Activated gamma-delta T cell treated with anti-CD3 and anti-CD28 coated beads, Interleukin-2, amount 50 U/mL, for 16 hours (primary cell): ENCODE measurements at regions not wholly inside any gene's neighbourhood (a gene's known extent, or its start where the extent isn't known, plus 50 kb on each side); places are given as distances from the start of the nearest gene placed in this dataset.

Experiments
- DNase-seq: peaks from one replicate; pipeline ENCODE4 v3.0.0-alpha.2; 2020; ENCODE audit warnings: low read depth

- DNase-seq = no peak
These were observed 65.5 kb upstream of the ITGA6 start for GRCh38 chr2:172361840-172362239.

- DNase-seq = no peak
These were observed 63.1 kb upstream of the ITGA6 start for GRCh38 chr2:172364261-172364660.

GRCh38 chr2:172366596-172367150 is 60.7 kb upstream of the ITGA6 start:
- DNase-seq = no peak

DNA sequence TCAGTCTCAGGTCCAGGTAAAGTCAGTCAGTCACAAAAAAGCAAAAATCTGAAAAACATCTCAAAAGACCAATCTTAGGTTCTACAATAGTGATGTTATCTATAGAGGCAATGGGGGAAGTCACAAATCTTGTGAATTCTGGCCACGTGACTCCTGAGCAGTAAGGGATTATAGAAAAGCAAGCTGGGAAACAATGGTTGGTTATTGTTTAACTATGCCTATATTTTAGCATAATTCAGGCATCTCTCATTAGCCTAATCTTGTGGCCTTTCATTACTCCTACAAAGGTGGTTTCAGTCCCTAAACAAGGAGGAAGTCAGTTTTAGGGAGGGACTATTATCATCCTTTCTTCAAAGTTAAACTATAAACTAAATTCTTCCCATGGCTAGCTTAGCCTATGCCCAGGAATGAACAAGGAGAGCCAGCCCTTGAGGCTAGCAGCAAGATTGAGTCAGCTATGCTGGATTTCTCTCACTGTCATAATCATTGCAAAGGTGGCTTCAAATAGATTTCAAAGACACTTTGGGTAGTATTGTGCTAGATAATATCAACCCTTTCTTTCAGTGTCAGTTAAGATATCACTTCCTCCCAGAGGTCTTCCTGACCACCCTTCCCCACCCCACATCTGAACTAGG is 56.4 kb upstream of the ITGA6 start:
- no peak for DNase-seq

GRCh38 chr2:172372436-172372835 is 55.0 kb upstream of the ITGA6 start:
- DNase-seq = no peak

- DNase-seq = no peak
These were observed 54.3 kb upstream of the ITGA6 start for GRCh38 chr2:172373076-172373475.

- no peak for DNase-seq
These were observed 53.6 kb upstream of the ITGA6 start for GRCh38 chr2:172373766-172374165.

GRCh38 chr2:172374318-172375240 is 52.8 kb upstream of the ITGA6 start:
- no peak for DNase-seq

DNA sequence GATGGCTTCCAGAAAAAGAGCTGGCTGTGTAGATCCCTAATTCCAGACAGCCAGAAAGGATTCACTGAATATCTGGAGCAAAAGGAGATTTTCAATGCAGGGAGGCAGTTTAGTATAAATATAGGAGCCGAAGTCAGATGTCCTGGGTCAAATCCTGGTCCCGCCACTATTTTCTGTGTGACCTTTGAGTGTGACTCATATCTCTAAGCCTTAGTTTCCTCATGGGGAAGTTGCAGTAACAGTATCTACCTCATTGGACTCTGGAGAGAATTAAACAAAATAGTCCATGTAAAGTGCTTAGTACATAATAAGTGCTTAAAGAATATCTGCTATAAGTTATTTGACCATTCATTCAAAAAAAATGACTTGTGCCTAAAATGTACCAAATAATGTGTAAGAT is 52.1 kb upstream of the ITGA6 start:
- DNase-seq = no peak

GRCh38 chr2:172376016-172376415 is 51.4 kb upstream of the ITGA6 start:
- DNase-seq = no peak

- DNase-seq = no peak
These were observed 50.8 kb upstream of the ITGA6 start for GRCh38 chr2:172376505-172377125.

DNA sequence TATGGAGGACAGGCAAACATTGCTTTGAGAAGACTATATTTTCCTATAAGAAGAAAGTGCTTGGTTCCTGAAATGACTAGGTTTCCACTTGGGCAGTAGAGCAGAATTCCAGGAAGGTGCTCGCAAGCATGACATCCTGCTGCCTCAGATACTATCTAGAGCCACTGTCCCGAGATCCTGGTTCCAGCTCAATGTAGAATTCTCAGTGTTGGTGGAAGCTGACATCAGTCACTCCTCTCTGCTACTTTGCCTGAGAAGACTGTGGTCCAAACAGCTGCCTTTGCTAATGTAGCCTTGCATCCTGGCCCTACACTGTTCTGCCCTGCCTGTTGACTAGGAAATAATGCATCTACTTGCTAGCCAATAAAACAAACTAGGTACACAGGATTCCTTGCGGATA is 50.0 kb upstream of the ITGA6 start:
- DNase-seq = no peak
